ENCODE measurements at regions not wholly inside any gene's neighbourhood (a gene's known extent, or its start where the extent isn't known, plus 50 kb on each side); places are given as distances from the start of the nearest gene placed in this dataset.

GRCh38 chr2:21944536-21944935, 820.8 kb downstream of the TDRD15 start:
- TF ChIP-seq CTCF (IDR thresholded peaks at IDR 0.05), result no peak
- no peak for TF ChIP-seq REST (IDR thresholded peaks at IDR 0.05; ENCODE audit: insufficient read depth in 1 of 2, low read depth in 2 of 2, low read length in 1 of 2)
- no peak for TF ChIP-seq POLR2AphosphoS5 (IDR thresholded peaks at IDR 0.05; ENCODE audit: low read depth, low read length)

Data from Panc1 (cell line).